GM21825 (cell line): ENCODE measurements at regions not wholly inside any gene's neighbourhood (a gene's known extent, or its start where the extent isn't known, plus 50 kb on each side); places are given as distances from the start of the nearest gene placed in this dataset.
"Not testable (repeated sequence)": the region's sequence is repeated elsewhere in the genome, so short reads cannot be mapped to it uniquely, and the experiment has no call there.

Experiments
- ATAC-seq: cut with Tn5 transposase; IDR thresholded peaks from one replicate; pipeline ENCODE4 v1.9.1; 2021; ENCODE audit warnings: mild to moderate bottlenecking, moderate library complexity; ENCODE audit not compliant: unreplicated experiment

- no peak for ATAC-seq
Measured at GRCh38 chr12:107366322-107366721, 273.0 kb upstream of the CRY1 start.

GRCh38 chr12:107368586-107368985 lies 275.2 kb upstream of the CRY1 start:
- no peak for ATAC-seq

- no peak for ATAC-seq
Measured at GRCh38 chr12:107369006-107369405, 275.7 kb upstream of the CRY1 start.

GRCh38 chr12:107369679-107370078 lies 276.3 kb upstream of the CRY1 start:
- no peak for ATAC-seq

GRCh38 chr12:107372229-107372658 lies 278.9 kb upstream of the CRY1 start:
- ATAC-seq = no peak

GRCh38 chr12:107373238-107373809 lies 280.0 kb upstream of the CRY1 start:
- no peak for ATAC-seq

GRCh38 chr12:107374161-107374840 lies 281.0 kb upstream of the CRY1 start:
- ATAC-seq = no peak

GRCh38 chr12:107375231-107375630 lies 281.9 kb upstream of the CRY1 start:
- ATAC-seq = no peak

- ATAC-seq = no peak
Measured at GRCh38 chr12:107377596-107378385, 284.4 kb upstream of the CRY1 start.

- no peak for ATAC-seq
Measured at GRCh38 chr12:107378609-107379008, 285.3 kb upstream of the CRY1 start.

- not testable (repeated sequence) for ATAC-seq
Measured at GRCh38 chr12:107379142-107379851, 285.9 kb upstream of the CRY1 start.

- ATAC-seq = no peak
Measured at GRCh38 chr12:107379852-107380567, 286.7 kb upstream of the CRY1 start.

- ATAC-seq = no peak
Measured at GRCh38 chr12:107384645-107385044, 291.3 kb upstream of the CRY1 start.

GRCh38 chr12:107385509-107385908 lies 292.2 kb upstream of the CRY1 start:
- ATAC-seq = no peak

- ATAC-seq = no peak
Measured at GRCh38 chr12:107386569-107386968, 293.2 kb upstream of the CRY1 start.

GRCh38 chr12:107388263-107388662 lies 294.9 kb upstream of the CRY1 start:
- ATAC-seq = no peak

GRCh38 chr12:107390414-107390813 lies 295.2 kb upstream of the PWP1 start:
- ATAC-seq = no peak

GRCh38 chr12:107393043-107393717 lies 292.4 kb upstream of the PWP1 start:
- no peak for ATAC-seq

- no peak for ATAC-seq
Measured at GRCh38 chr12:107394693-107395092, 290.9 kb upstream of the PWP1 start.

- no peak for ATAC-seq
Measured at GRCh38 chr12:107395817-107396216, 289.8 kb upstream of the PWP1 start.
